GM21786 (cell line): ENCODE measurements at regions not wholly inside any gene's neighbourhood (a gene's known extent, or its start where the extent isn't known, plus 50 kb on each side); places are given as distances from the start of the nearest gene placed in this dataset.

Experiments used
- ATAC-seq: cut with Tn5 transposase; IDR thresholded peaks from one replicate; pipeline ENCODE4 v1.9.1; 2021; ENCODE audit not compliant: unreplicated experiment

DNA sequence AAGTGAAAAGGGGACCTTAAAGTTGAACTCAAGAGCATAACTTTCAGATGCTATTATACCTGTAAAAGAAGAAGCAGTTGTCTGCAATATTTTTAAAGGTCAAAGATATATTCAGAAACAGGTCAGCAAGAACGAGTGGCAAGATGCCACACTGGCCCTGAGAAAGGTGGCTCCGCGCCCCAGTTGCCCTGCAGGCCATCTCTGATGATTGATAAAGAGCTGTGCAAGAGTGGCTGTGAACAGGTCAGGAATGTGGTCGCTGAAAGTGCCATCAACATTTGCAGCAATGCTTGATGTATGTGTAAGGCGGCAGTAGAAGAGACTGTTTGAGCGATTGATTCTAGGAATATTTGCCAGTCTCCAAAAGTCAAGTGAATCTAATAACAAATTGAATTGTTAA lies 664.2 kb upstream of the SLC10A2 start:
- ATAC-seq: no peak

DNA sequence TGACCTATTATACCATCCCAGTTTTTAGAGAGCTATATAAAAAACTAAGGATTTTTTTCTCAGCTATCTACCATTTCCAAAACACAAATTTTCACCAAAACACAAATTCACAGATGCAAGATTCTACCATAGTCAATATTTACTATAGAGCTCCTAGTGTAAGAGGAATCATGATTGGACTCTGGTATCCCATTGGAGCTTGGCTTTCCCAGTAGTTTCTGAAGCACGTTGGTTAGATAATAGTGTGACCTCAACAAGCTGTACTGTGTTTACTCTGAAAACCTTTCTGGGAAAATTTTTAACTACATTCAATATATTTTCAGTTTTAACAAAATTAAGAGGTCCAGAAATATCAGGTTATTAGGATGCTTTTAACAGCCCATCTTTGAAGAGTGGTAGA lies 660.6 kb upstream of the SLC10A2 start:
- no peak for ATAC-seq

DNA sequence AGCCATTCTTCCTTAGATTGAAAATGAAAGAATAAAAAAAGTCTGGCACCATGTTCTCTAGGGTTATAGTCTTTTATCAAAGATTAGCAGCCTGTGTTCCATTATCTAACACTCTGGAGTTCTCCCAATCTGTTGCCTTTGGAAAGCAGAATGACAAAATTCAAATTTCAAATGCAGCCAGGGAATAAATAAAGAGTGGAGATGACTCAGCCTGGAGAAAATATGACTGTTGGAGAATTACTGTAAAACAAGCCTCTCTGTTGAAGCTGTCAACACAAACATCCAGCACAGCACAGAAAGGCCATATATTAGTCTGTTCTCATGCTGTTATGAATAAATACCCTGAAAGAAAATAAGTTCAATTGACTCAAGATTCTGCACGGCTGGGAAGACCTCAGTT lies 650.5 kb upstream of the SLC10A2 start:
- ATAC-seq: no peak

DNA sequence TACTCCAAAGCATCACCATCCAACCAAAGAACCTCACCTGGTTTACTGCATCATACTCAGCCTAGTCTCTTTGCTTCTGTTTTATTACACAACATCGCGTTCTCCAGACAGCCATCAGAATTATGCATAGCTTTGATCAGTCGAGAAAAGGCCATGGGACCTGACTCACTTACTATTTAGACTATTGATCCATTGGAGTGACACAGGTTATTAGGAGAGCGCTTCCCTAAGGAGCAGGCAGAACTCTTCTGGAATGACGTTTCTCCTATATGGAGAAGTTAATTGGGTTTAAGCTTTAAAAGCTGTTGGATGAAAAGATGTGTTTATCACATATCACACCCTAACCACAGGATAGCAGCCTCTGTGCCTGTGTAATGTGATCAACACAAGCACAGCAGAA lies 649.1 kb upstream of the SLC10A2 start:
- ATAC-seq: no peak

DNA sequence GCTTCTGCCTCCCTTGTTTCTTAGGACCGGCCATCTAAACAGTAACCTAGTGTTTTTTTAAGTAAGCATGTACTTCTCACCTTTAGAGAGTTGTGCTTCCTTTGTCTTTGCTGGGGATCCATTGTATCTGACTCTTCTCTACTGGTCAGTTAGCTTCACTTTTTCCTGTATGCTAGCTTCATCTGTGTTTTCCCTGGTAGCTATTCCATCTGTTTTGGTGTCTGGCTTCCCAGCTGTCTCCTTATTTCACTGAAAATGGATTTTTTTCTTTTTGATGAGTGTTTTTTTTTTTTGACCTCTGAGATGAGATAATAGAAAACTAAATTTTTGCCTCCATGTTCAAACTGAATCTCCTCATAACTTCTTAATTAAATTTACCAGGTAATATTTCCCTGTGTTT lies 637.0 kb upstream of the SLC10A2 start:
- ATAC-seq: no peak

DNA sequence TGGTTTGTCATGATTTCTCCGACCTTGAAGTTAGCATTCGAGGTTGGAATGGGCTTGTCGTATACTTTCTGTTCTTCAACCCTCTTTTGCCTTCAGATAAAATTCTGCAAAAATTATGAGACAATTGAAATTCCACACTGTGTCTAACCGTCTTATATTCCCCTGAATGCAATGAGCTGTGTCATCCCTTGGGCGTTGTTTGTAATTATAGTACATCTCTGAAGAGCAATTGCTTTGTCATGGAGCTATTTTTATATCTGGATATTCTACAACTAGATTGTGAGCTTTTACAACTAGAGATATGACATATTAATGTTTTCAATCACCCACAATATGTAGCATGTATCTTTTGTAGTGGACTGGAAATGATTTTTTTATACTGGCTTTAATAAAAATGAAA lies 631.8 kb upstream of the SLC10A2 start:
- no peak for ATAC-seq

DNA sequence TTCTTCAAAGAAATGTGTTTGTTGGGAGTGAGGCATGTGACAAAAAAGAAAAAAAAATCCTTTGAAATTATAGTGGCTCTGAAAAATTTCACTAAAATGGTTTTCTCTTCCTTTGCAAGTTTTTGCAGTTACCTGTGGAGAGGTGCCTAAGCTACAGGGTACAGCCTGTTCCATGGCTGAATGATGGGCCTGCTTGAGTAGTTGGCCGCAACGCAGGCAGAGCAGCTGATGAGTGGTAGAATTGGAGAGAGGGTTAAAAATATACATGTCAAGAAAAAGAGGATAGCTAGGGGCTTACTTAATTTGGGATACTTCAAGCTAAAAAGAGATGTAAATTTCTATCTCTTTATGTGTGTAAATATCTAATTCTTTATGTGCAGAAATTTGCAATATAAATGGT lies 629.1 kb upstream of the SLC10A2 start:
- ATAC-seq: no peak

DNA sequence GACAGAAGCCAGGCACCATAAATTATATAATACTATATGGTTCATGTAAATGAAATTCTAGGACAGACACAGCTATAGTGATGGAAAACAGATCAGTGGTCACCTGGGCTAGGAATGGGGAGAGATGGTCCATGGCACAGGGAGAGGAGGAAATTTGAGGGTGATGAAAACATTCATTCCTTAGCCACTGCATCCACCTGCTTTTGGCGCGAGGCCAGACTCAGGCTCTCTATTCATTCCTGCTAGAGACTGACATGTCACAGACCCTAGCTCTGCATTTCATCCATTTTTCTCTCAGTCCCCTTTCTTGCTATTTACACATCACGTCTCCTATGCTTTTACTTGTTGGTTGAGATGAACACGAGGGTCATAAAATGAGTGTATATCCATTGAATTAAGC lies 628.3 kb upstream of the SLC10A2 start:
- no peak for ATAC-seq

DNA sequence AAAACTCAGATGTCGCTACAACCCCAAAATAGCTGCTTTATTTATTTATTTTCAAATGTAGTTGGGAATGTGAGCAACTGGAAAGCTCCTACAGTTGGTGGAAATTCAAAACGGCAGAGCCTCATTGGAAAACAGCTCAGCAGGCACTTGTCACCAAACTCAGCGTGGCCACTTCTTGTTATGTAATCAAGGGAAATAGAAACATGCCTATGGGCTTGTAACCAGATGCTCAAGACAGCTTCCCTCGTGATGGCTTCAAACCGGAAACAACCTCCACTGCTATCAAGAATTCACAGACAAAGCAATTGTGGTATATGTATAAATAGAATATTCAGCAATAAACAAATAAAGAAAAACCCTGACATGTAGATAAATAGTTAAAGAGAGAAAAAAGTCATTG lies 627.8 kb upstream of the SLC10A2 start:
- no peak for ATAC-seq

DNA sequence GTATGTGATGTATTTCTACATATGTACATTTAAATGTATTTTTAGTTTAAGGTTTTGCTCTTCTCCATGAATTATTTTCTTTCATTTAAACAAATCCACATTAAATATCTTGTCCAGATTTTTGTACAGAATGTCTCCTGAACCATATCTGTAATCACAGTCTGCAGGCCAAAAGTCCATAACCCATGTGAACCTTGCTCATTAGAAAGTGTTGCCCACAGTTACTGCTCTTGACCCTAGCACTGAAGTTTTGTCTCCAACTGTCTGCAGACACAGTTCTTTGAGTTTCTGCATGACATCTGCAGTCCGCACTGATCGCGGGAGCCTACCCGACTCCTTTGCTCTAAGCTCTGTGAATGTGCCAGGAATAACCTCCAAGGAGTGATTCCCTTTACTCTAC lies 626.2 kb upstream of the SLC10A2 start:
- no peak for ATAC-seq

DNA sequence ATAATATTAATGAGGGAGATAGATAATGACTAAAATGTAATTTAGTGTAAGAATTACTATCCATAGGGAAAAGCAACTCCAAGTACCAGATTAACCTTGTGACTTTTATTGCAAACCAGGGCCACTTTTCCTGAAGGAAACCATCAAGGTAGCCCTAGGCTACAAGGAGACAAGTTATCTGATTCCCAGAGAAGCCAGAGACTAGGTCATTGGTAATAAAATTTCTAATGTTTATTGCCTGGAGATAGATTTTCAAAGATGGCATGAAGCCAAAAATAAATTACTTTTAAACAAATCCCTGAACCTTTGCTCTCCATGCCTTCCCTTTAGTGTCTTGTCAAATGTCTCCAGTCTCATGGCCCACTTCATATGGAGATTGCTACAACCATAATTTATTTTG lies 610.1 kb upstream of the SLC10A2 start:
- ATAC-seq: no peak

DNA sequence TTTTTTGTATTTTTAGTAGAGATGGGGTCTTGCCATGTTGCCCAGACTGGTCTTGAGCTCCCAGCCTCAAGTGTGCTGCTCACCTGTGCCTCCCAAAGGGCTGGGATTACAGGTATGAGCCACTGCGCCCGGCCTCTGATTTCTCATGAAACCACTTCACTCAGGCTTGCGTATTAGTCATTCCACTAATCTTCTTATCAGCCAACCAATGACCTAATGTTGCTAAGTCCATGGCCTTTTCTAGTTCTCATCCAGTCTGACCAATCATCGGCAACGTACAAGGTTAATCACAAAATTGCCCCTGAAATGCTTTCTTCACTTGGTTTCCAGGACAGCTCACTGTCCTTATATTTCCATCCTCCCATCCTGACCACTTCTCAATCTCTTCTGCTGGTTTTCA lies 605.3 kb upstream of the SLC10A2 start:
- no peak for ATAC-seq

DNA sequence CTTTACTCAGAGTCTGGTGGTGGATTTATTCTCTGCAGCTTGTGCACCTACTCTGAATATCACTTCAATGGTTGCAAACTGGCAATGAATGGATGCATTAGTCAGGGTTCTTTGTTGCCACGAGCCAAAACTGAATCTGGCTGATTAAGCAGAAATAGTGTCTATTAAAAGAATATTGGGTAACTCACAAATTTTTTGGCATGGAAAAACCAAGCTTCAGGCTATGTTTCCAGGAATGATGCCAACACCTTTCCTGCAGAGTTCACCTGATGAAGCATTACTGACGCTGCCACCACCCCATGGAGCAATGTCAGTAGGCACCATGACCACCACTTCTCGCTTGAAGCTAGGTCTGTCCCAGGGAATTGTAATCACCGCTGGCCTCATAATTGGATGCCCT lies 597.8 kb upstream of the SLC10A2 start:
- no peak for ATAC-seq

DNA sequence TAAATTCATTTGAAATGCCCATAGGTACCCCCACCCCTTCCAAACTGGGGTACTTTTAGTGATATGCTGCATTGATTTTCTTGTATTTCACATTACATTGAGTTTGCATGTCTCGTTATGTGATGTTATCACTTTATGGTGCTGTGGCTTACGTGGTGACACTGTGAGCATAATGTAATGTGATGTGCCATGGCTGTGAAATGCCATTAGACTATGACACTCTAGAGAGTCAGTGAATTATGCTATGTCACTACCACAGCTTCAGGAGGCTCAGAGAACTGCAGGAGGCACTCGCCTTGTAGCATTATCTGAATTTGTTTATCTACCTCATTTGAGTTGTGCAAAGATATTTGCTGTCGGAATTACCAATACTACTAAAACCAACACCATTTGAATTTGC lies 590.1 kb upstream of the SLC10A2 start:
- no peak for ATAC-seq

DNA sequence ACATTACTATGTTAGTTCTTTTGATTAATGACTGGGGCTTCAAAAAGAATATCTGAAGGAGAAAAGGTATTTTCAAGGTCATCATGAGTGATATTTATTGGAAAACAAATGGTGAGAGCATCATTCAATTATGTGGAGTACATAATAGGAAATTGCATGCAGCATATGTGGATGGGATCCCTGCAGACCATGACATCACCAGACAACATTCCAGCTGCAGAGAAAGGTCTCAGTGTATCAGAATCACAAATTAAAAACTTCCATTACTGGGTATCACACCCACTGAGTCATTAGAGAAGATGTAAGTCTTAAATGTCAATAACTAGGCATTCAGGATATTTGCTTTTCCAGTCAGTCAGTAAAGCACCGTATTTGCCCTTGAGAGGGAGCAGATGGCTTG lies 574.4 kb upstream of the SLC10A2 start:
- no peak for ATAC-seq

DNA sequence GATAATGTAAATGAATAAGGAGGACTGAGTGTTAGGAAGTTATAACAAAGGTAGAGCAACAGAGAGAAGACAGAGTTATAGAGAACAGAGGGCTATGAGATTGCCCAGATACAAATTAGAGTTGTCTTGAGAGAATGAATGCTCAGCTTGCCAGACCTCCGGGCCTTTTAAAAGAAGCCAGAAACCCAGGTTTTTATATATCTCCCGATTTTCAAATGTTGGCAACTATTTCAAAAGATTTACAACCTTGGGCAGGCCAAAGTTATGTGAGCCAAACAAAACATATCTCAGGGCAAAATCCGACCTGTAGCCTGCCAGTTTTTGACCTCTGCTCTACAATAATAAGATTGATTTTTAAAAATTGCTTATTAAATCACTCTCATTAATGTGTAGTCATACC lies 573.1 kb upstream of the SLC10A2 start:
- ATAC-seq: no peak

DNA sequence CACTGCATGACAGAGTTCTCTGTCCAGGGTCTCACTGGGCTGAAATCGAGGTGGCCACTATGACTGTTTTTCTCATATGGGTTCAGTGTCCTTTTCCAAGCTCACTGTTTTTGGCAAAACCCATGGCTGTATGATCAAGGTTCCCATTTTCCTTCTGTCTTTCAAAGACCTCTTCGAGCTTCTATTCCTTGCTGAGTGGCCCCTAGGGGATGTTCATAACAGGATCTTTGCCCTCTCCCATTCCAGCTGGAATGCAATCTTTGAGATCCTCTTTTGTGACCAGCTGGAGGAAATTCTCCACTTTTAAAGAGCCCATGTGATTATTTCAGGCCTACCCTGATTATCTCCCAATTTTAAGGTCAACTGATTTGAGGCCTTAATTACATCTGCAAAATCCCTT lies 572.5 kb upstream of the SLC10A2 start:
- no peak for ATAC-seq

DNA sequence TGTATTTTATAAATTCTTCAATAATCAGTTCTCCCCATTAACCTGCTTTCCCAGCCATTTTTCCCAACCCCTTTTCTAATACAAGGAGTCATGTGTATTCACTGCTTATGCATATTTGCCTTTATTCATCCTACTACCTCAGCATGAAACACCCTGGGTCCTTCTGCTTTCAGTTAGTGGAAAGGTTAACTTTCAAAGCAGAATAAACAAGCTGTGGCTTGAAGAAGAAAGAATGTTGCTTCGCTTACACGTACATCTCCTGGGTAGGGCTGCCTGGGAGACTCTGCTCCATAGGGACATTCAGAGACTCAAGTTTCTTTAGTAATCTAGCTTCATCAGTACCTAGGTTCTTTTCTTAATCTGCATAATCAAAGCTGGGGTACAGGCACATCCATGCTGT lies 567.8 kb upstream of the SLC10A2 start:
- ATAC-seq: no peak

DNA sequence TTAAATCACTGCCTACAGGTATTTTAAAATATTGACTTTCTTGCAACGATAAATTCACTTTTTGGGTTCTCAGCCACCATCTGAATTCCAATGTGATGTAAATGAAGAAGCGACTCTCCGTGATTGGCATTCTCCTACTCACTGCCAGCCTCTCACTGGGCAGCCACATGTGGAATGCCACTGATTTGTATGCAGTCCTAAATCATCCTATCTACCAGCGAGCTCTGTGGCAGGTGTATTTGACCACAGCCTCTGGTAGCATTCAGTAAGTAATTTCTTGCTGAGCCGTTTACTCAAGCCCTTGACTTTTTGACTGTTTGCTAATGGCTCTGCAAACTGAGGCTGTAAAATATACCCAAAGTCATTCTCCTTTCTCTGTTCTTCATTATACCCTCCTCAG lies 559.0 kb upstream of the SLC10A2 start:
- no peak for ATAC-seq

DNA sequence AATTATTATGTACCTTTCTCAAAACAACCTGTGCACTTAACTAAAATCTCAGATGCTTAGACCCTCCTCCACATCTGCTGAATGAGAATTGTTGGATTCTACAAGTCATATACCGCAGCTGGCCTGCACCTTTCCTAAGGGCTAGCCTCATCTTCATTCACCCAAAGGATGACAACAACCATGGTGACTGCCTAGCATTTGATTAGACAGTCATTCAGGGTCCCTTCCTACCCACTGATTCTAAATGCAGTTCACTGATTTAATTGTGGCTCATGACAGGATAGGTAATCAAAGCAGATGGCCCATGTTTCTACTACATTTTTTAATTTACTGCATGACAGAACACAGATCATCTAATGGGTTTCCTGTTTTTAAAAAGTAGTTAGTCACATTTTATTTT lies 551.9 kb upstream of the SLC10A2 start:
- no peak for ATAC-seq

DNA sequence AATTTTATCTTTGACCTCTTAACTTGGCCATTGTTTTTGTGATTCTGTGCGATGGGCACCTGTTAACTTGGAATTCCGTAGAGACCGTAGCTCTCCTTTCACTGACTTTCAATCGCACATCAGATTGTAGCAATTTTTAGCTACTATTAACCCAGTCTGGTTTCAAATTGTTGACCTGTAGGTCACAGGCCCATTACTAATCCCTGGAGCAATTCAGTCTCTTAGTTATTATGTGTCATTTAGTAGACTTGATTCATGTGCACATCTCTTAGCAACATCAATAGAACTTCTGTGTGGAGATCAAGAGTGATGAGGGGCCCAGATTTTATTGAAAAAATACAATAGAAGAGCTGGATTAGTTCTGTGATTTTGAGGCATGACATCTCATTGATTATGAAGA lies 549.6 kb upstream of the SLC10A2 start:
- ATAC-seq: no peak

DNA sequence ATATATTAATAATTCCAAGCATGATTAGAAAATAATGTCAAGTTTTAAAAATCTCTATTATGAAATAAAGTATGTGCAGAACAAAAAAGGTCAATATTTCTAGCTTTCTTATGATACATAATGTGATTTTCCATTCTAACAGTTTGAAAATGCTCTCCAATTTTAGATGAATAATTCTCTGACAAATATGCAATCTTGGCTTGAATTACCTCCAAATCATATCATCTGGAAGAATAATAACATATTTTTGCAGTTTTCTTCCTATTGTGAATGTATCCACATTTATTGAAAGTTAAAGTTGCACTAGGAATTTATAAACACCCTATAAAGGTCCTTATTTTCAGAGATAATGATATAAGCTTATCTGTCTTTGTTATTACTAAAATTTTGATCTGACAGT lies 548.5 kb upstream of the SLC10A2 start:
- no peak for ATAC-seq

DNA sequence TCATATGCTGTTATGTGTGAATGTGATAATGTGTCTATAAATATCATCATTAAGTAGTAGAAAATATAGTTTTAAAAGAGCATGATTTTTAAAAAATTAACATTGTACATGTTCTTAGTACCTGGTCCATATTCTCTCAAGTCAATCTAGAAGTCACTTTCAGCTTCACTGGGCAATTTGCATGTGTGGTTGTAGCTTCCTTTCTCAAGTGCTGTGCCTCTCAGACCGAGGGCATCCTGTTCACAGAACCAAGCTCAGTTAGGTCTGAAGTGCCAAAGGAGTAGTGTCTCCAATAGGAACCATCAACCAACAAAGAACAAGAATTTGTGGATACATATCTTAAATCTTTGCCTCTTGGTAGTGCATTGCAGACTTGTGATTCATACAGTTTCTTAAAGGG lies 541.8 kb upstream of the SLC10A2 start:
- ATAC-seq: peak; percentile 79
